SIG-M5 (cell line): ENCODE measurements at regions not wholly inside any gene's neighbourhood (a gene's known extent, or its start where the extent isn't known, plus 50 kb on each side); places are given as distances from the start of the nearest gene placed in this dataset.

Experiments
- DNase-seq: peaks from one replicate; lab custom pipeline; 2025; lab: John Stamatoyannopoulos, UW

GRCh38 chr6:134523903-134524650 lies 206.2 kb upstream of the SGK1 start:
- no peak for DNase-seq

- no peak for DNase-seq
These were observed 205.1 kb upstream of the SGK1 start for GRCh38 chr6:134523051-134523450.

DNA sequence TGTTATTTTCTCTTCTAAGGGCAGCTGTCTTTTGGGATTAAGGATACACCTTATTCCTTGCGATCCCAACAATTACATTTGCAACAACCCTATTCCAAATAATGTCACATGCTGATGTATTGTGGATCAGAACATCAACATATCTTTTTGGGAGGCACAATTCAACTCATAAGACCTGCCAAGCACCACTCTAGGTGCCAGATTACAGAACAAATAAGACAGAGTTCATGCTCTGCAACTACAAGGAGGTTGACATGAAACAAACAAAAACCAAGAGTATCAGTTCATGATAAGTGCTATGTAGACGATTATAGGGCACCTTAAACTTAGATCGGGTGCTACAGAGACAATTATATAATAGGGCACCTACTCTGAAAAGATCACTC lies 203.2 kb upstream of the SGK1 start:
- DNase-seq, result no peak

GRCh38 chr6:134520181-134521115 lies 202.5 kb upstream of the SGK1 start:
- no peak for DNase-seq

DNA sequence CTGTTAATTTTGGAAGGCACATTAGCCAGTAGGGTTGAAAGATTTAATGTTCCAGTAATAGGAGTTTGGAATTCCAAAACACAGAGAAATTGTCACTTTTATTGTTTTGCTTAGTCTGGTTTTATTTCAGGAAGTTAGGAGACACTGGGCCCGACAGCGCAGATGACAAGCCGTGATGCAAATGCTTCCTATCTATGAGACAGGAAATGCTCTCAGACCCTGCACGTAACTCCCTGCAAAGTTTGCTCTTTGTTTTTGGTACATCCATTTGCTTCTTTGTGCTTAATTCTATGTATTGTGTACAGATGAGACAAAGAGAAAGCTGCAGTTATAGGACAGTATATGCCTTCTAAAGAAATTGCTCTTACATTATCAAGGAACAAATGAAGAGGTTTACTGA lies 201.6 kb upstream of the SGK1 start:
- DNase-seq, result no peak

DNA sequence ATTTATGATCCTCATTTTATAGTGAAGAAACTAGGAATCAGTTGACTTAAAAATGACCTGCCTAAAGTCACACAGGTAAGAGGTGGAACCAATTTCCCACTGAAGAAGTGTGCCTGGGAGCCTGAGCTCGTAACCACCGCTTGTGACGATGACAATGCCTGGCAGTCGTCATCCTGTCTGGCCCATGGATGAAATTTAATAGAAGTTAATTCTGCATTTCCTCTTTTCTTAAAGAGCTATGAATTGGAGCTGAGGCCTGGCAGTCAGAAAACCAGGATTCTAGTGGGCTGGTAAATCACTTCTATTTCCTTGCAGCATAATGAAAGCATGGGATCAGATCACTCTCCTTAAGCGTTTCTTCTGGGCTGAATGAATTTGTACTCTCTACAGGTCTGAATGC lies 200.0 kb upstream of the SGK1 start:
- no peak for DNase-seq

DNA sequence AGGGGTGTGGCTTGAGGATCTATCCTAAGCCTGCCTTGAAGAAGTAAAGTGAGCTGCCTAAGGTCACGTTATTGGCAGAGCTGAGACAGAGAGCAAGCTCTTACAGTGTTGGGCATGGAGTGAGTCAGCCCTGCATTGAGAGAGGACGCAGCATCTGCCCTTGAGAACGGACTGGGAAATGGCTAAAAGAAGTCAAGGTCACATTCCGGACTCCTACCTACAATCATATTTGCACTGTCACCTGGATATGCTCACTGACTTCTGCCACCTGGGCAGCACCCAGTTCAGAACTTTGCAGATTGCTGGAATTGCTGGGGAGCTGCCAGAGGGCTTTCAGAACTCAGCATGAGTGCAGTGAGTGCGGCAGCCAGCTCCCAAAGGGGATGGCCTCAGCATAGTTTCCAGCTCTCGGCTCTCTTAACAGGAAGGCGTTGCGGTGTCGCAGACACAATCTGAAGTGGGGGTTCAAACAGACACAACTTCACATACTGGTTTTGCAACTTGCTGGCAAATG lies 199.3 kb upstream of the SGK1 start:
- DNase-seq, result no peak

DNA sequence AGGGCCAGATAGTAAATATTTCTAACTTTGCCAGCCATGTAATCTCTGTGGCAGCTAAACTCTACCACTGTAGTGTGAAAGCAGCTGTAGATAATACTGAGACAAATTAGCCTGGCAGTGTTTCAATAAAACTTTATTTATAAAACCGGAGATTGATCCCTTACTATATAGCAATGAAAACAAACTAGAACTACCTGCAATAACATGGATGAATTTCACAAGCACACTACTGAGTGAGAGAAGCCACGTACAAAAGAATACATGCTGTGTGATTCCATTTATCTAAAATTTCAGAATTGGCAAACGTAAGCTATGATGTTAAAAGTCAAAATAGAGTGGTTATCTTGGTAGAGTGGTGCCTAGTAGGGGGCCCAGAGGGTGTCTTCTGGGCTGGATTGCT lies 198.7 kb upstream of the SGK1 start:
- no peak for DNase-seq

GRCh38 chr6:134515986-134516385 lies 198.1 kb upstream of the SGK1 start:
- DNase-seq, result no peak

DNA sequence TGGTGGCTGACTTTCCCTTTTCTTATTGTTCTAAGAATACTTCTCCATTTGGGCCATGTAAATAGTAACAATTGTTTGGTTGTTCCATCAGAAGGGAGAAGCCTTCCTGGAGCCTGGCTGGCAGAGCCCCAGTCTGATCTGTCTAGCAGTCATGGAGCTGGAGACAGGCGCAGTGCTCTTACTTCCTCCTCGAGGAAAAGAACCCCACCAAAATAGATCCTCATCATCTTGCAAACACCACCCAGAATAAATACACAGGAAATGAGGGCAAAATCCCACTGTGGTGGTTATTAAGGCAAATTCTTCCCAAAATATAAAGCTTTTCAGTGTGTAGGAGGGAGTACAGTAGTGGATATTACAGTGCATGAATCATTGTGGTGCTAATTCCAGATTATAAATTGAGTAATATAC lies 195.1 kb upstream of the SGK1 start:
- DNase-seq, result no peak

GRCh38 chr6:134511984-134512683 lies 194.2 kb upstream of the SGK1 start:
- no peak for DNase-seq

GRCh38 chr6:134510920-134511319 lies 193.0 kb upstream of the SGK1 start:
- no peak for DNase-seq

- no peak for DNase-seq
These were observed 192.2 kb upstream of the SGK1 start for GRCh38 chr6:134510142-134510541.

GRCh38 chr6:134508862-134509498 lies 191.1 kb upstream of the SGK1 start:
- DNase-seq, result no peak

GRCh38 chr6:134506162-134506561 lies 188.2 kb upstream of the SGK1 start:
- no peak for DNase-seq

- DNase-seq, result no peak
These were observed 185.8 kb upstream of the SGK1 start for GRCh38 chr6:134503585-134504281.

DNA sequence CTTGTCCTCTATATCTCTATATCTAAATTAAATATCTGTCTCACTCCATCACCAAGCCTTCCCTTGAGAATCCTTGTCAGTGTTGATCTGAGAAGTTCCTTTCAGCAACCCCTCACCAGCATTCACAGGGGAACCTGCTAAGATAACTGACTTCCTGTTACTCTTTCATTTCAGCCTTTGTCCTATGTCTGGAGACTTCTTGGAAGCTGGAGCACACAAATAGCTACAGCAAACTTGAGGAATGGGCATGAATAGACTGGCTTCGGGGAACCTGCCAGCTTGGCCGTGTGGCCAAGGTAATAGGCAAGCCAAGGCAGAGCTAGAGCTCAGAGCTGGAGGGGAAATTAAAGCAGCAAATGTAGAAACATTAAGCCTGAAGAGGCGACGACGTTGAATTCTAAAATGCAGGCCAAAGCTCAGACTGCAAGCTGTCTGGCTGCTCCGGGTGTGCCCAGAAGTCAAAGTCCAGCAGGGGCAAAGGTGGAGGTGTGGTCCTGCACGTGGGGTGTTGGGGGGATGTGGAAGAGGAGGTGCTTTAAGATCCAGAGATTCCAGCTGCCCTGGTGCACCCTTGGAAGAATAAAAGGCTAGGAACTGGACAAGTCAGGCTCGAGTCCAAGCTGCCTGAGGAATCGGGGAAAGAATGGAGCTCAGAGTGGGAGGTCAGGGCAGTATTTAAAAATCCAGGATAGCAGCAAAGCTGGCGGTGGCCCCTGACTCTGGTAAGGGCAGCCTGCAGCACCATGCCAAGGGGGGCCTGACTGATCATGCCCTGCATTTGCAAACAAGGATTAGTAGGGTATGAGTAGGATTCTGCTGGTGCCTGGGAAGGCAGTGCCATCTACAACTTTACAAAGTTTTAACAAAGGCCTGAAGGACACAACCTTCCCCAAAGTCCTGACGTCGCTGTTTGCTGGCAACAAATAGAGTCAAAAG lies 185.0 kb upstream of the SGK1 start:
- DNase-seq, result no peak

- no peak for DNase-seq
These were observed 178.0 kb upstream of the SGK1 start for GRCh38 chr6:134495890-134496248.

DNA sequence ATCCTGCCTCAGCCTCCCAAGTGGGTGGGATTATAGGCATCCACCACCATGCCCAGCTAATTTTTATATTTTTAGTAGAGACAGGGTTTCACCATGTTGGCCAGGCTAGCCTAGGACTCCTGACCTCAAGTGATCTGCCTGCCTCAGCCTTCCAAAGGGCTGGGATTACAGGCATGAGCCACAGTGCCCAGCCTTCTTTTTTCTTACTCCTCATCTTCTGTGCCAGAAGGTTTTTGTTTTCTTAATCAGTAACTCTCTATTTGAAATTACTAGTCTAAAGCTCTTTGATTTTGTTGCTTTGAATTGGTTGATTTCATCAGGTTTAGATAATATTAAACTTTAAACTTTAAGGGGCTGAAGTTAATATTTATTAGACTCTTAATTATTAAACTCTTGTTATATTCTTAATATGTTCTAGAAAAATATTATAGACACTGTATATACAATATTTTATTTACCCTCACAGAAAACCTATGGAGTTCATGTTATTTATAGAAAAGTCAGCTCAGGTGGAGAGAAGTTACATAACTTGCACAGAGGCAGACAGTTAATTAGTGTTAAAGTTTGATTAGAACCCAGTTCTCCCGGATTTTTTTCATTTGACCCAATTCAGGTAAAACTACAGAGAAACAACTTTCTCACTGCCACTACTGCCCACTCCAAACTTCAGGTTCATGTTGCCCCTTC lies 177.4 kb upstream of the SGK1 start:
- DNase-seq, result no peak

GRCh38 chr6:134493789-134494188 lies 175.9 kb upstream of the SGK1 start:
- no peak for DNase-seq
